ENCODE measurements at regions not wholly inside any gene's neighbourhood (a gene's known extent, or its start where the extent isn't known, plus 50 kb on each side); places are given as distances from the start of the nearest gene placed in this dataset.
A peak's percentile ranks its signal among the peaks of the same experiment; 100 is the strongest.
"Not testable (repeated sequence)": the region's sequence is repeated elsewhere in the genome, so short reads cannot be mapped to it uniquely, and the experiment has no call there.

GRCh38 chr2:203631068-203631757, 75.2 kb upstream of the CD28 start:
- DNase-seq = no peak

DNA sequence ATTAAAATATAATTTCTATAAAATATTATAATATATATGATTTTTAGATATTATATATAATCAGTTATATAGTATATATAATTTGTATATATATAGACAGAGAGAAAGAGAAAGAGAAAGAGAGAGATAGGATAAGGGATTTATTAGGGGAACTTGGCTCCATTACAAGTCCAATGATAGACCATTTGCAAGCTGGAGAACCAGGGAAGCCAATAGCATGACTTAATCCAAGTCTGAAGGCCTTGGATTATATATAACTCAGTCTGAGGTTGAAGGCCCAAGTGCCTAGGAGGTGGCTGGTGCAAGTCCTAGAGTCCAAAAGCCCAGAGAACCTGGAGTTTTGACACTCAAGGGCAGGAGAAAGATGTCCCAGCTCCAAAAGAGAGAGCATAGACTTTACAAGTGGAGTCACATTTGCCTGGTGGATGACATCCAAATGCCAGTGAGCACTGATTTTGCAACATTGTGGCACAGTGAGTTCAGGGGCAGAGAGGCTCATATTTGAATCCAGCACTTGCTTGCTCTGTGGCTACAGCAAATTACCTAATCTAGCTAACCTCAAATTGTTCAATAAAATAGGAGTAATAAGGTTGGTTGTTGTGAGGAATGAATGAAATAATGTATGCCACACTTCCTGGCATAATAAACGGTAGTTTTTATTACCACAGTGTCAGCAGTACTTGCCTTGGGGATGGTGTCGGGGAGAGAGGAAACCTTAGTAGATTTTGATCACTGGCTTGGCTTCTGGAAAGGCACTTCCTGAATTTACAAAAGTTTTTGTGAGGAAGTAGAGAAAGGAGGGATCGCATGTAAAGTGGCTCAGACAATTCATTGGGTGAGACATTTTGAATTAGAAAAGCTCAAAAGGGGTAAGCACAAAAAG, 69.6 kb upstream of the CD28 start:
- no peak for DNase-seq

GRCh38 chr2:203637471-203638167, 68.8 kb upstream of the CD28 start:
- DNase-seq = no peak

GRCh38 chr2:203641865-203642264, 64.6 kb upstream of the CD28 start:
- DNase-seq = not testable (repeated sequence)

DNA sequence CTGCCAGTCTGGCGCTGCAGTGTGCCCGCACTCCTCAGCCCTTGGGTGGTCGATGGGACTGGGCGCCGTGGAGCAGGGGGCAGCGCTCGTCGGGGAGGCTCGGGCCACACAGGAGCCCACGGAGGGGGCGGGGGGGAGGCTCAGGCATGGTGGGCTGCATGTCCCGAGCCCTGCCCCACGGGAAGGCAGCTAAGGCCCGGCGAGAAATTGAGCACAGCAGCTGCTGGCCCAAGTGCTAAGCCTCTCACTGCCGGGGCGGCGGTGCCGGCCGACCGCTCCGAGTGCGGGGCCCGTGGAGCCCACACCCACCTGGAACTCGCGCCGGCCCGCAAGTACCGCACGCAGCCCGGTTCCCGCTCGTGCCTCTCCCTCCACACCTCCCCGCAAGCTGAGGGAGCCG, 63.6 kb upstream of the CD28 start:
- not testable (repeated sequence) for DNase-seq

GRCh38 chr2:203645831-203646230, 60.6 kb upstream of the CD28 start:
- no peak for DNase-seq

DNA sequence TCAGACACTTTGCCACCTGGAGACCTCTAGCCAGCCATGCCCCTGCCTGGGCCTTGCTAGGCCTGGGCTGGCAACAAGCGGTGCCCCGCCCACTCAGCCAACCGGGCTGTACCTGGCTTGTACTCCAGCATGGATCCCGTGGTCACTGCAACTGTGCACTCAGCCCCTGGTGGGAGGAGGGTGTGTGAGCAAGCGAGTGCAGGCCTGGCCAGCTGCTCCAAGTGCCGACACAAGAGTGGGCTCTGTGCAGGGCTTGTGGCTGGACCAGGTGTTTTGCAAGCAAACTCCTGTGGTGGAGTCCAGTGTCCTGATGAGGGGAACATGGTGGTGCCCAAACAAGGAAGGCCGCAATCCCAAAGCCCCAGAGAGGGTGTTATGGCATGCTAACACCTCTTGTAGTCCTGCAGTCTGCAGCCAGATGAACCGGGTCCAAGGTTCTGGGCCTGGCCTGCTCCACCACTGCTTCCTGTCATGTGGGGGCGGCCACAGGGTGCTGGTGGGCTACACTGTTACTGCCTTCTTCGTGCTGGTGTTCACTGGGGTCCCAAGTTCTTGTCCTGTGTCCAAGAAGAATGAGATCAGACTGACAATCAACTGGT, 60.1 kb upstream of the CD28 start:
- no peak for DNase-seq

GRCh38 chr2:203646961-203647360, 59.5 kb upstream of the CD28 start:
- DNase-seq = no peak

GRCh38 chr2:203647579-203647978, 58.9 kb upstream of the CD28 start:
- DNase-seq = no peak

DNA sequence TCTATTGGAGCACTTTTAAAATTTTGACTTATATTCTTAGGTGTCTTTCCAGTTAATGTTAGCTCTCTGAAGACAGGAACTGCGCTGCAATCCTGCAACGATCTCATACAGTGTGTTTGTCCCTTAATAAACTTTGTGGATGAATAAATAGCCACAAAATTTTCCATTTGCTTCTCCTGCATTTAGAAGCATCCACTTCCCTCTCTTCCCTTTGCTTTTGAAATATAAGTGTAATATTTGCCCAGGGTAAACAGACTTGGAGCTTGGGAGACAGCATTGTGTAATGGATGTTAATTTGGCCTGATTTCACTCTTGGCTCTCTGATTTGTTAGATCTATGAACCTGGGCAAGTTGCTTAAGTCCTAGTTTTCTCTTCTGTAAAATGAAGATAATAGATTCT, 58.2 kb upstream of the CD28 start:
- DNase-seq = peak; percentile 30

DNA sequence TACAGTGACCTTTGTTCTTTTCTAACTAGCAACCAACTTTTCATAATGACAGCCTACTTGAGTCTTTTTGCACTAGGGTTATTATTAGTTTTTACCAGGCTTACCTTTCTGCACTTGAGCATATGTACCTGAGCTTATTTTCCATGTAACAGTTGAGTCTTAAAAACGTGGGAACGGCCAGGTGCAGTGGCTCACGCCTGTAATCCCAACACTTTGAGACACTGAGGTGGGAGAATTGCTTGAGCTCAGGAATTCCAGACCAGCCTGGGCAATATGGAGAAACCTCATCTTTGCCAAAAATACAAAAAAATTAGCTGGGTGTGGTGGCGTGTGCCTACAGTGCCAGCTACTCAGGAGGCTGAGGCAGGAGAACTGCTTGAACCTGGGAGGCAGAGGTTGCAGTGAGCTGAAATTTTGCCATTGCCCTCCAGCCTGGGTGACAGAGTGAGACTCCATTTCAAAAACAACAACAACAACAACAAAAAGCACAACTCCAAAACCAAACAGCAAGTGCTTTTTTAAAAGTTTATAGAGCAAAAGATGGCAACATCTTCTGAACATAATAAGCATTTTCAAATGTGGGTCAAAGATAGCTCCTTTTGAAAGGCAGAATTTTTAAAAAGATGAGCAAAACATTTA, 57.1 kb upstream of the CD28 start:
- DNase-seq = no peak

DNA sequence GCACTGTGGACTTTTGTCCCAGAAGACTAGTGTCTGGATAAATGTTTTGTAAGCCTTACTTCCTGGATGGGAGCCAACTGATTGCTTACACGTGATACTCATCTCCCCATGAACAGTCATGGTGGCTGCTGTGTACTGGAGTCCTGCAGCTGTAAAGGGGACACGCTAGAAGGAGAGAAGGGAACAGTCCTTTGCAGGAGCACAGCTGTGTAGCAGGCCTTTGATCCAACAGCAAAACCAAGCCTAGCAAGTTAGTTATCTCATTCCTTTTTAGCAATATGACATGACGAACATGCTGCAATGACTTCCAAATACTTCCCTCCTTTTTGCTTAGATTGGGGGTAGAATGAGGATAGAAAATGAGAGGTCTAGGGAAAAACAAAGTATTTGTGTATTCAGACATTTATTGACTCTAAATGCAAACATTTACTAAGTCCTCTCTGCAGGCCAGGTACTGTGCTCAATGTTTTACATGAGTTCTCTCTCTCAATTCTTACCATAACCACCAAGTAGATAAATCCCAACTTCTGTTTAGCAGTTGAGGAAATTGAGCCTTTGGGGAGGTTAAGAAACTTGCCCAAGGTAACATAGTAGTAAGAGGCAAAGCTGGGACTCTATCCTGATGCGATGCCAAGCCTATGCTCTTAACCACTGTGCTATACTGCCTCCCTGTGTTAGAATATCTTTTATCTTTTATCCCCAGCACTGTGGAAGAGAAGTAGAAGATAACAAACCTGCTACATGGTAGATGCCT, 55.4 kb upstream of the CD28 start:
- DNase-seq = peak; percentile 63

GRCh38 chr2:203651621-203652020, 54.8 kb upstream of the CD28 start:
- DNase-seq = no peak

GRCh38 chr2:203654826-203655225, 51.6 kb upstream of the CD28 start:
- DNase-seq = no peak

GRCh38 chr2:203656522-203657287, 49.7 kb upstream of the CD28 start:
- DNase-seq = no peak

All from NCI-H146 (cell line).